ENCODE measurements at regions not wholly inside any gene's neighbourhood (a gene's known extent, or its start where the extent isn't known, plus 50 kb on each side); places are given as distances from the start of the nearest gene placed in this dataset.

- no peak for FAIRE-seq
- dilution Hi-C loops (cut with MboI; ENCODE audit: extremely low pct_ligation_motif_present, low sequenced_read_pairs) = no loop called here
These were observed 328.0 kb upstream of the MDFIC2 start for GRCh38 chr3:70640481-70640880.

GRCh38 chr3:70635301-70635700 is 322.9 kb upstream of the MDFIC2 start:
- dilution Hi-C loops (cut with MboI; ENCODE audit: extremely low pct_ligation_motif_present, low sequenced_read_pairs) = no loop called here
- H3K36me3 ChIP-seq (ENCODE audit: control insufficient read depth in 2 of 2, extremely low read depth in 1 of 2, insufficient read depth in 2 of 2, low read length in 2 of 2) = no peaks in the 10 kb centered on the region
- H3K4me2 ChIP-seq (ENCODE audit: control insufficient read depth, extremely low read depth, insufficient read depth, low read depth, low read length) = no peak overlapping the region
- no peak overlapping the region for H3K9ac ChIP-seq (ENCODE audit: control insufficient read depth, extremely low read depth, insufficient read depth, low read length)
- H3K9me3 ChIP-seq (ENCODE audit: control insufficient read depth, low read depth, low read length) = no peaks in the 10 kb centered on the region
- no peaks in the 10 kb centered on the region for H3K4me1 ChIP-seq (ENCODE audit: control insufficient read depth, extremely low read depth, insufficient read depth, low read length)
- H4K20me1 ChIP-seq (ENCODE audit: control insufficient read depth, extremely low read depth, insufficient read depth, low read length) = no peaks in the 10 kb centered on the region
- H3K4me3 ChIP-seq (ENCODE audit: control insufficient read depth in 2 of 3, extremely low read depth in 1 of 3, insufficient read depth in 2 of 3, low read depth in 1 of 3, low read length in 3 of 3) = no peak overlapping the region
- no peak for DNase-seq (ENCODE audit: low read depth, low spot score)
- H2AFZ ChIP-seq (ENCODE audit: control insufficient read depth, low read length) = no peak overlapping the region
- TF ChIP-seq CTCF (optimal IDR thresholded peaks at IDR 0.05 in 1 of 3, IDR thresholded peaks at IDR 0.05 in 1 of 3, conservative IDR thresholded peaks at IDR 0.05 in 1 of 3; ENCODE audit: extremely low read depth in 1 of 3, insufficient read depth in 2 of 3, low read length in 3 of 3) (no peak), EZH2 (IDR thresholded peaks at IDR 0.05; ENCODE audit: low read length) (no peak)
- no peak overlapping the region for H3K27ac ChIP-seq (ENCODE audit: control insufficient read depth, insufficient read depth, low read length)
- no peaks in the 10 kb centered on the region for H3K27me3 ChIP-seq (ENCODE audit: control insufficient read depth, extremely low read depth, insufficient read depth, low read length)
- H3K79me2 ChIP-seq (ENCODE audit: control insufficient read depth, insufficient read depth, low read length) = no peaks in the 10 kb centered on the region
- no peaks in the 10 kb centered on the region for H3K9me1 ChIP-seq (ENCODE audit: control insufficient read depth, extremely low read depth, insufficient read depth, low read length)
- no peak for FAIRE-seq

More at GRCh38 chr3:70640481-70640880, 328.0 kb upstream of the MDFIC2 start:
- Histone ChIP-seq H3K4me1 (ENCODE audit: control insufficient read depth, extremely low read depth, insufficient read depth, low read length) (no peaks in the 10 kb centered on the region), H3K9me3 (ENCODE audit: control insufficient read depth, low read depth, low read length) (no peaks in the 10 kb centered on the region), H3K36me3 (ENCODE audit: control insufficient read depth in 2 of 2, extremely low read depth in 1 of 2, insufficient read depth in 2 of 2, low read length in 2 of 2) (no peaks in the 10 kb centered on the region), H3K79me2 (ENCODE audit: control insufficient read depth, insufficient read depth, low read length) (no peaks in the 10 kb centered on the region), H3K27me3 (ENCODE audit: control insufficient read depth, extremely low read depth, insufficient read depth, low read length) (no peaks in the 10 kb centered on the region), H2AFZ (ENCODE audit: control insufficient read depth, low read length) (no peak overlapping the region), H3K27ac (ENCODE audit: control insufficient read depth, insufficient read depth, low read length) (no peak overlapping the region), H3K4me3 (ENCODE audit: control insufficient read depth in 2 of 3, extremely low read depth in 1 of 3, insufficient read depth in 2 of 3, low read depth in 1 of 3, low read length in 3 of 3) (no peak overlapping the region), H4K20me1 (ENCODE audit: control insufficient read depth, extremely low read depth, insufficient read depth, low read length) (no peaks in the 10 kb centered on the region), H3K9me1 (ENCODE audit: control insufficient read depth, extremely low read depth, insufficient read depth, low read length) (no peaks in the 10 kb centered on the region), H3K9ac (ENCODE audit: control insufficient read depth, extremely low read depth, insufficient read depth, low read length) (no peak overlapping the region), H3K4me2 (ENCODE audit: control insufficient read depth, extremely low read depth, insufficient read depth, low read depth, low read length) (no peak overlapping the region)
- no peak for TF ChIP-seq EZH2 (IDR thresholded peaks at IDR 0.05; ENCODE audit: low read length)
- TF ChIP-seq CTCF (optimal IDR thresholded peaks at IDR 0.05 in 1 of 3, IDR thresholded peaks at IDR 0.05 in 1 of 3, conservative IDR thresholded peaks at IDR 0.05 in 1 of 3; ENCODE audit: extremely low read depth in 1 of 3, insufficient read depth in 2 of 3, low read length in 3 of 3) = no peak
- DNase-seq (ENCODE audit: low read depth, low spot score) = no peak
